ENCODE measurements at regions not wholly inside any gene's neighbourhood (a gene's known extent, or its start where the extent isn't known, plus 50 kb on each side); places are given as distances from the start of the nearest gene placed in this dataset.

DNA sequence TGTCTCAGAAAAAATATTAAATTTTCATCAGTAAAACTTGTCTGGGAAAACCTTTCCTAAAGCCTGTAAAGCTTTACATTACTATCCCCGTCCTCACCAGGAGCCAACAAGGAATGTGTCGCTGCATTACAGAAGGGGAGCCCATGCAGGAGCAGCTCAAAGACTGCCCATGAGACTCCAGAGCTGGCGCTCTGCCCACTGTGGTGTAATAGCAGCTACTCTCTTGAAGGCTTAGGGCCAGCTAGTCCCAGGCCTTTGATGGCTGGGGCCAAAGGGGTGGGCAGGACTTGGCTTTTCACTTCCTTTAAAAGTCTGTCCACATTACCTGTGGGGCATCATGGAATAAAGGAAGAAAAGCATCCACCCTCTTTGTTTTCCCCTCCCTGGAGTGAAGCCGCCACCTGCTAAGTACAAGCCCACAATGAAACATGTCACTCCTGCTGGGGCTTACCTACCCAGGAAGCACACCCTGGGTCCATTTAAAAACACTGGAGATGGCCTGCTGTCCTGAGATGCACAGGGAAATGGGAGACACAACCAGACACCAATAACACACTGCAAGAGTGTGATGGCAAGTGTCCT is 150.7 kb downstream of the ADAMTS15 start:
- TF ChIP-seq, protein P1, sequence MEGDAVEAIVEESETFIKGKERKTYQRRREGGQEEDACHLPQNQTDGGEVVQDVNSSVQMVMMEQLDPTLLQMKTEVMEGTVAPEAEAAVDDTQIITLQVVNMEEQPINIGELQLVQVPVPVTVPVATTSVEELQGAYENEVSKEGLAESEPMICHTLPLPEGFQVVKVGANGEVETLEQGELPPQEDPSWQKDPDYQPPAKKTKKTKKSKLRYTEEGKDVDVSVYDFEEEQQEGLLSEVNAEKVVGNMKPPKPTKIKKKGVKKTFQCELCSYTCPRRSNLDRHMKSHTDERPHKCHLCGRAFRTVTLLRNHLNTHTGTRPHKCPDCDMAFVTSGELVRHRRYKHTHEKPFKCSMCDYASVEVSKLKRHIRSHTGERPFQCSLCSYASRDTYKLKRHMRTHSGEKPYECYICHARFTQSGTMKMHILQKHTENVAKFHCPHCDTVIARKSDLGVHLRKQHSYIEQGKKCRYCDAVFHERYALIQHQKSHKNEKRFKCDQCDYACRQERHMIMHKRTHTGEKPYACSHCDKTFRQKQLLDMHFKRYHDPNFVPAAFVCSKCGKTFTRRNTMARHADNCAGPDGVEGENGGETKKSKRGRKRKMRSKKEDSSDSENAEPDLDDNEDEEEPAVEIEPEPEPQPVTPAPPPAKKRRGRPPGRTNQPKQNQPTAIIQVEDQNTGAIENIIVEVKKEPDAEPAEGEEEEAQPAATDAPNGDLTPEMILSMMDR (IDR thresholded peaks at IDR 0.05 in 8 of 11, conservative IDR thresholded peaks at IDR 0.05 in 3 of 11): no peak
- TF ChIP-seq POLR2AphosphoS5 (IDR thresholded peaks at IDR 0.05) (no peak), POLR2A (IDR thresholded peaks at IDR 0.05) (no peak)

Measured in spleen (tissue), 7 donors.